Ovary (tissue), 3 donors: ENCODE measurements at regions not wholly inside any gene's neighbourhood (a gene's known extent, or its start where the extent isn't known, plus 50 kb on each side); places are given as distances from the start of the nearest gene placed in this dataset.

Experiments
- CTCF ChIP-seq, 3 donors: fragments of 450-650 bp in 2 of 3; fragments of 200-600 bp in 1 of 3; IDR thresholded peaks; one replicate each; pipeline versions ENCODE4 v1.5.1 to v1.8.0; 2016 to 2022; ENCODE audit warnings: antibody characterized with exemption in 3 of 3, mild to moderate bottlenecking in 1 of 3
- EP300 ChIP-seq: sonication (generic); formaldehyde crosslinking; IDR thresholded peaks from one replicate; pipeline ENCODE4 v1.6.1; 2017; ENCODE audit warnings: antibody characterized with exemption
- donor health status: DM: no; HTN: no; CAD: no.

GRCh38 chr2:7419186-7419585, 502.0 kb downstream of the RNF144A start:
- TF ChIP-seq EP300 (no peak), CTCF (IDR thresholded peaks at IDR 0.05) (no peak)
